H1 (cell line): ENCODE measurements at regions not wholly inside any gene's neighbourhood (a gene's known extent, or its start where the extent isn't known, plus 50 kb on each side); places are given as distances from the start of the nearest gene placed in this dataset.

Source experiments
- CBX8 ChIP-seq: fragments of 300-800, 300-1000 bp; sonication (generic); IDR thresholded peaks from 2 replicates; pipeline ENCODE4 v1.7.1; 2016; ENCODE audit warnings: low read depth, low read length, borderline replicate concordance
- CEBPB ChIP-seq: IDR thresholded peaks from 2 replicates; pipeline ENCODE4 v1.6.1; 2012; ENCODE audit warnings: low read depth, low read length
- EP300 ChIP-seq, 2 experiments: IDR thresholded peaks; 1 replicate in 1 of 2; 2 replicates in 1 of 2; pipeline ENCODE4 v1.6.1; 2011 to 2012; ENCODE audit warnings: low read depth in 2 of 2, low read length in 2 of 2, mild to moderate bottlenecking in 2 of 2, borderline replicate concordance in 1 of 2, inconsistent platforms in 1 of 2, moderate library complexity in 1 of 2
- GTF2F1 ChIP-seq: IDR thresholded peaks from 2 replicates; pipeline ENCODE4 v1.6.1; 2012; ENCODE audit warnings: low read depth, low read length, improper control_type of control experiment, borderline replicate concordance
- JUND ChIP-seq: IDR thresholded peaks from 2 replicates; pipeline ENCODE4 v1.6.1; 2011; ENCODE audit warnings: mild to moderate bottlenecking, improper control_type of control experiment, low read length
- POLR2A ChIP-seq, 2 experiments: IDR thresholded peaks; 1 replicate in 1 of 2; 2 replicates in 1 of 2; pipeline ENCODE4 v1.6.1; 2011; ENCODE audit warnings: low read depth in 2 of 2, low read length in 2 of 2, mild to moderate bottlenecking in 2 of 2; ENCODE audit errors: control extremely low read depth in 1 of 2
- SIN3A ChIP-seq, 2 experiments: IDR thresholded peaks in 1 of 2; conservative IDR thresholded peaks in 1 of 2; 2 replicates each; pipeline ENCODE4 v1.6.1; 2011 to 2012; ENCODE audit warnings: low read length in 2 of 2, improper control_type of control experiment in 1 of 2, low read depth in 1 of 2, mild to moderate bottlenecking in 1 of 2
- SP2 ChIP-seq: IDR thresholded peaks from 2 replicates; pipeline ENCODE4 v1.6.1; 2012; ENCODE audit warnings: mild to moderate bottlenecking, low read length, inconsistent platforms
- SRF ChIP-seq: IDR thresholded peaks from 2 replicates; pipeline ENCODE4 v1.6.1; 2011; ENCODE audit warnings: mild to moderate bottlenecking, low read depth, low read length, moderate library complexity
- TAF1 ChIP-seq: IDR thresholded peaks from 2 replicates; pipeline ENCODE4 v1.6.1; 2011; ENCODE audit warnings: mild to moderate bottlenecking, low read depth, low read length
- YY1 ChIP-seq: IDR thresholded peaks from 2 replicates; pipeline ENCODE4 v1.6.1; 2011; ENCODE audit warnings: low read depth, mild to moderate bottlenecking, low read length
- TF ChIP-seq, protein P1 (sequence below): IDR thresholded peaks from 2 replicates; pipeline ENCODE4 v1.6.1; 2012; ENCODE audit warnings: inconsistent platforms
- TF ChIP-seq, protein P2 (sequence below), 3 experiments: IDR thresholded peaks; 1 replicate in 2 of 3; 2 replicates in 1 of 3; pipeline versions ENCODE4 v1.5.1 to v1.6.1; 2011; ENCODE audit warnings: low read length in 3 of 3, mild to moderate bottlenecking in 3 of 3, inconsistent platforms in 2 of 3, low read depth in 1 of 3, moderate library complexity in 1 of 3; ENCODE audit not compliant: insufficient read depth in 1 of 3; ENCODE audit errors: control extremely low read depth in 1 of 3

DNA sequence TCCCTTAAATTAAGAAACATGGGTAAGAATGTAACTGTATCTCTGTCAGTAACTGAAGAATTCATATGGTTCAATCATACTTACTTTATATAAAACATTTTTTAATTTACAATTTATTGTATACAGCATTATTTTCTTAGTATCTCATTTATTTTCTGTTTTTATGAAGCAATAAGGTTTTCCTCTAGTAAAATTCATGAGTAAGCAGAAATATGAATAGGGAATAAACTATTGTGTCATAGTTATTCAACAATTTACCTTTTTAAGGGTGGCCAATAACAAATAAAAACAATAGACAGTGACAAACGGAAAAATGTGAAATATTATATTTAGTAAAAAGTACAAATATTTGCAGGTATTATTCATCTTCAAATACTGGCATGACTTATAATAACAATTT lies 624.4 kb downstream of the TECRL start:
- no peak for TF ChIP-seq JUND
- TF ChIP-seq SRF: no peak
- no peak for TF ChIP-seq EP300 (IDR thresholded peaks at IDR 0.05; ENCODE audit: borderline replicate concordance in 1 of 2, low read depth in 2 of 2, low read length in 2 of 2)
- no peak for TF ChIP-seq YY1
- no peak for TF ChIP-seq CBX8
- TF ChIP-seq CEBPB: no peak
- TF ChIP-seq SP2: no peak
- TF ChIP-seq, protein P1, sequence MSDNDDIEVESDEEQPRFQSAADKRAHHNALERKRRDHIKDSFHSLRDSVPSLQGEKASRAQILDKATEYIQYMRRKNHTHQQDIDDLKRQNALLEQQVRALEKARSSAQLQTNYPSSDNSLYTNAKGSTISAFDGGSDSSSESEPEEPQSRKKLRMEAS: no peak
- TF ChIP-seq, protein P2, sequence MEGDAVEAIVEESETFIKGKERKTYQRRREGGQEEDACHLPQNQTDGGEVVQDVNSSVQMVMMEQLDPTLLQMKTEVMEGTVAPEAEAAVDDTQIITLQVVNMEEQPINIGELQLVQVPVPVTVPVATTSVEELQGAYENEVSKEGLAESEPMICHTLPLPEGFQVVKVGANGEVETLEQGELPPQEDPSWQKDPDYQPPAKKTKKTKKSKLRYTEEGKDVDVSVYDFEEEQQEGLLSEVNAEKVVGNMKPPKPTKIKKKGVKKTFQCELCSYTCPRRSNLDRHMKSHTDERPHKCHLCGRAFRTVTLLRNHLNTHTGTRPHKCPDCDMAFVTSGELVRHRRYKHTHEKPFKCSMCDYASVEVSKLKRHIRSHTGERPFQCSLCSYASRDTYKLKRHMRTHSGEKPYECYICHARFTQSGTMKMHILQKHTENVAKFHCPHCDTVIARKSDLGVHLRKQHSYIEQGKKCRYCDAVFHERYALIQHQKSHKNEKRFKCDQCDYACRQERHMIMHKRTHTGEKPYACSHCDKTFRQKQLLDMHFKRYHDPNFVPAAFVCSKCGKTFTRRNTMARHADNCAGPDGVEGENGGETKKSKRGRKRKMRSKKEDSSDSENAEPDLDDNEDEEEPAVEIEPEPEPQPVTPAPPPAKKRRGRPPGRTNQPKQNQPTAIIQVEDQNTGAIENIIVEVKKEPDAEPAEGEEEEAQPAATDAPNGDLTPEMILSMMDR (IDR thresholded peaks at IDR 0.05; ENCODE audit: control extremely low read depth in 1 of 3, insufficient read depth in 1 of 3, low read depth in 1 of 3, low read length in 3 of 3): no peak
- TF ChIP-seq POLR2A (IDR thresholded peaks at IDR 0.05; ENCODE audit: control extremely low read depth in 1 of 2, low read depth in 2 of 2, low read length in 2 of 2): no peak
- TF ChIP-seq TAF1: no peak
- TF ChIP-seq GTF2F1: no peak
- no peak for TF ChIP-seq SIN3A (conservative IDR thresholded peaks at IDR 0.05 in 1 of 2, IDR thresholded peaks at IDR 0.05 in 1 of 2; ENCODE audit: low read depth in 1 of 2, low read length in 2 of 2)
